OCI-LY1 (cell line): ENCODE measurements at regions not wholly inside any gene's neighbourhood (a gene's known extent, or its start where the extent isn't known, plus 50 kb on each side); places are given as distances from the start of the nearest gene placed in this dataset.

Experiments
- H2AFZ ChIP-seq: fragments of 200-600 bp; sonication (generic), shearing (Covaris generic); 2 replicates; pipeline ENCODE4 v1.6.0; 2014; ENCODE audit warnings: antibody characterized with exemption, mild to moderate bottlenecking, low read length
- H3F3A ChIP-seq: fragments of 200-600 bp; sonication (generic), shearing (Covaris generic); 2 replicates; pipeline ENCODE4 v1.6.0; 2014; ENCODE audit warnings: mild to moderate bottlenecking, antibody characterized with exemption, low read length, moderate library complexity; ENCODE audit not compliant: insufficient read depth
- H3K27ac ChIP-seq: fragments of 200-600 bp; sonication (generic); 2 replicates; pipeline ENCODE4 v1.5.1; 2014; ENCODE audit warnings: low read length, mixed run types, mild to moderate bottlenecking, low read depth; ENCODE audit not compliant: poor library complexity, severe bottlenecking
- H3K27me3 ChIP-seq: fragments of 200-600 bp; sonication (generic); 2 replicates; pipeline ENCODE4 v1.6.0; 2014; ENCODE audit warnings: antibody characterized with exemption, mild to moderate bottlenecking, low read length, moderate library complexity; ENCODE audit not compliant: insufficient read depth
- H3K36me3 ChIP-seq: fragments of 200-600 bp; sonication (generic); 2 replicates; pipeline ENCODE4 v1.6.1; 2014; ENCODE audit warnings: mild to moderate bottlenecking, antibody characterized with exemption, low read length, moderate library complexity, mixed read lengths; ENCODE audit not compliant: insufficient read depth
- H3K4me1 ChIP-seq: fragments of 200-600 bp; sonication (generic); 2 replicates; pipeline ENCODE4 v1.5.1; 2014; ENCODE audit warnings: mild to moderate bottlenecking, low read length, moderate library complexity; ENCODE audit not compliant: insufficient read depth, severe bottlenecking
- H3K4me2 ChIP-seq: fragments of 200-600 bp; sonication (generic), shearing (Covaris generic); 2 replicates; pipeline ENCODE4 v1.6.1; 2014; ENCODE audit warnings: low read length
- H3K4me3 ChIP-seq: fragments of 200-600 bp; sonication (generic); 2 replicates; pipeline ENCODE4 v1.5.1; 2014; ENCODE audit warnings: low read length, low read depth, mild to moderate bottlenecking, mixed read lengths; ENCODE audit not compliant: poor library complexity, severe bottlenecking
- H3K79me2 ChIP-seq: fragments of 200-600 bp; shearing (Covaris generic); 2 replicates; pipeline ENCODE4 v1.6.1; 2016; ENCODE audit warnings: mixed run types, low read length, mixed read lengths; ENCODE audit not compliant: insufficient read depth
- H3K9ac ChIP-seq: fragments of 200-600 bp; sonication (generic), shearing (Covaris generic); 2 replicates; pipeline ENCODE4 v1.6.1; 2014; ENCODE audit warnings: mild to moderate bottlenecking, low read length, mixed read lengths
- H3K9me2 ChIP-seq: fragments of 200-600 bp; sonication (generic), shearing (Covaris generic); 2 replicates; pipeline ENCODE4 v1.6.1; 2014; ENCODE audit warnings: low read depth, mild to moderate bottlenecking, low read length, mixed read lengths
- H3K9me3 ChIP-seq: fragments of 200-600 bp; shearing (Covaris generic); 2 replicates; pipeline ENCODE4 v1.6.1; 2014; ENCODE audit warnings: low read length, mixed read lengths
- H4K20me1 ChIP-seq: fragments of 200-600 bp; sonication (generic), shearing (Covaris generic); 2 replicates; pipeline ENCODE4 v1.6.0; 2016; ENCODE audit warnings: mild to moderate bottlenecking, low read length; ENCODE audit not compliant: insufficient read depth
- EZH2 ChIP-seq: fragments of 200-600 bp; sonication (generic), shearing (Covaris generic); IDR thresholded peaks from 2 replicates; pipeline ENCODE4 v1.8.0; 2017; ENCODE audit warnings: borderline replicate concordance, mixed run types, mild to moderate bottlenecking, antibody characterized with exemption, low read length, moderate library complexity, mixed read lengths
- TF ChIP-seq, protein P1 (sequence below): fragments of 200-600 bp; sonication (generic), shearing (Covaris generic); IDR thresholded peaks from 2 replicates; pipeline ENCODE4 v1.5.1; 2017; ENCODE audit warnings: mild to moderate bottlenecking, antibody characterized with exemption, low read length, moderate library complexity, mixed read lengths

DNA sequence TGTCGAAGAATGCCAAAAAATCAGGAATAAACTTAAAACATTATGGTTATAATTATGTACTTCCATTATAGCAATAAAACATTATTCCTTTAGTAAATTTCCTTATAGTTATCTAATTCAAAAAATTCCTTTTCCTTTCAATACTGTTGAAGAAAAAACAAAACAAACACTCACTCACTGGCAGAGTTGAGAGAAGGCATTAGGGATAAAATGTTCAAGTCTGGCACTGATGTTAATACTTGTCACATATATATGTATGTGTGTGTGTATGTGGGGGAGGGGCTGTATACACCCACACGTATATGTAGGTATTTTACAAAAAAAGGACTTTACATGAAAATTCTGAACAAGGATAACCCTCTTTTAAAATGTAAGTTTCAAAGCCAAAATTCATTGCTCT is 150.2 kb upstream of the MEOX2 start:
- Histone ChIP-seq H3K9me3 (no peaks in the 10 kb centered on the region), H3K9me2 (no peaks in the 10 kb centered on the region), H3K27ac (no peak overlapping the region), H3K4me3 (no peak overlapping the region), H2AFZ (no peak overlapping the region), H3K79me2 (no peaks in the 10 kb centered on the region), H3K4me2 (no peak overlapping the region), H3K9ac (no peak overlapping the region), H3K4me1 (no peaks in the 10 kb centered on the region), H3K27me3 (no peaks in the 10 kb centered on the region), H3K36me3 (no peaks in the 10 kb centered on the region), H4K20me1 (no peaks in the 10 kb centered on the region), H3F3A (no peaks in the 10 kb centered on the region)
- TF ChIP-seq EZH2 = no peak
- TF ChIP-seq, protein P1, sequence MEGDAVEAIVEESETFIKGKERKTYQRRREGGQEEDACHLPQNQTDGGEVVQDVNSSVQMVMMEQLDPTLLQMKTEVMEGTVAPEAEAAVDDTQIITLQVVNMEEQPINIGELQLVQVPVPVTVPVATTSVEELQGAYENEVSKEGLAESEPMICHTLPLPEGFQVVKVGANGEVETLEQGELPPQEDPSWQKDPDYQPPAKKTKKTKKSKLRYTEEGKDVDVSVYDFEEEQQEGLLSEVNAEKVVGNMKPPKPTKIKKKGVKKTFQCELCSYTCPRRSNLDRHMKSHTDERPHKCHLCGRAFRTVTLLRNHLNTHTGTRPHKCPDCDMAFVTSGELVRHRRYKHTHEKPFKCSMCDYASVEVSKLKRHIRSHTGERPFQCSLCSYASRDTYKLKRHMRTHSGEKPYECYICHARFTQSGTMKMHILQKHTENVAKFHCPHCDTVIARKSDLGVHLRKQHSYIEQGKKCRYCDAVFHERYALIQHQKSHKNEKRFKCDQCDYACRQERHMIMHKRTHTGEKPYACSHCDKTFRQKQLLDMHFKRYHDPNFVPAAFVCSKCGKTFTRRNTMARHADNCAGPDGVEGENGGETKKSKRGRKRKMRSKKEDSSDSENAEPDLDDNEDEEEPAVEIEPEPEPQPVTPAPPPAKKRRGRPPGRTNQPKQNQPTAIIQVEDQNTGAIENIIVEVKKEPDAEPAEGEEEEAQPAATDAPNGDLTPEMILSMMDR = no peak

DNA sequence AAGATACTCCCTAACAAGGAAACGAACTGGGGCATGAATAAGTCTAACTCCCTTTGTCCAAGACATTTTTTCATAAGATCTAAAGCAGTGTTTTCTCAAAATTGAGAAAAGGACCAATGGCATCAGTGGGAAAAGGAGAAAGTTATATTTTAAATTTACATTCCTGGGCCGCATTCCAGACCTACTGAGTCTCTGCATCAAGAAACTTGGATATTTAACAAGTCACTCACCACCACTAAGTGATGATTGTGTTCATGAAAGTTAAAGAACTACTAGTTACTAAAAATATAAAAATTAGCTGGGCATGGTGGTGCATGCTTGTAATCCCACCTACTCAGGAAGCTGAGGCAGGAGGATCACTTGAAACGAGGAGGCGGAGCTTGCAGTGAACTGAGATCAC is 149.6 kb upstream of the MEOX2 start:
- Histone ChIP-seq H3K9me2 (no peaks in the 10 kb centered on the region), H3K9ac (no peak overlapping the region), H3K27me3 (no peaks in the 10 kb centered on the region), H3K27ac (no peak overlapping the region), H3K9me3 (no peaks in the 10 kb centered on the region), H2AFZ (no peak overlapping the region), H3F3A (no peaks in the 10 kb centered on the region), H3K79me2 (no peaks in the 10 kb centered on the region), H3K36me3 (no peaks in the 10 kb centered on the region), H4K20me1 (no peaks in the 10 kb centered on the region), H3K4me3 (no peak overlapping the region), H3K4me2 (no peak overlapping the region), H3K4me1 (no peaks in the 10 kb centered on the region)
- no peak for TF ChIP-seq EZH2
- TF ChIP-seq, protein P1 = no peak

DNA sequence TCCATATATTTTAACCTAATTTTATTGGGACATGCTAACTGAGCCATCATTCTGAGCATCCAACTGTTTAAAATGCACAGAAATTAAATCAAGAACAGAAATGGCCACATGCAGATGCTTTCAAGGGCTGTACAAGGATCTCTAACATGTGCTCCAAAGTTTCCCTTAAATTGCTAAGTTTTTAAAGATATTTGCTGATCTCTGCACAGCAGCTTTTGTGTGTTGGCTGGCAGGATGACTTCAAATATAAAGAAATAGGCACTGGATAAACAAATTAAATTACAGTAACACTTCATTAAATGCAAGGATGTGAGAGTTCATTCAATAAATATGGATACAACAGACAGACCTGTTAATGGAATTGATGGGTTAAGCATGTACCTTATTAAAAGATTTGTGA is 148.0 kb upstream of the MEOX2 start:
- Histone ChIP-seq H3K36me3 (no peaks in the 10 kb centered on the region), H2AFZ (no peak overlapping the region), H3K9me3 (no peaks in the 10 kb centered on the region), H3K27me3 (no peaks in the 10 kb centered on the region), H3F3A (no peaks in the 10 kb centered on the region), H4K20me1 (no peaks in the 10 kb centered on the region), H3K79me2 (no peaks in the 10 kb centered on the region), H3K4me3 (no peak overlapping the region), H3K27ac (no peak overlapping the region), H3K9me2 (no peaks in the 10 kb centered on the region), H3K9ac (no peak overlapping the region), H3K4me2 (no peak overlapping the region), H3K4me1 (no peaks in the 10 kb centered on the region)
- TF ChIP-seq, protein P1 = no peak
- TF ChIP-seq EZH2 = no peak
